ENCODE measurements at regions not wholly inside any gene's neighbourhood (a gene's known extent, or its start where the extent isn't known, plus 50 kb on each side); places are given as distances from the start of the nearest gene placed in this dataset.
"Not testable (repeated sequence)": the region's sequence is repeated elsewhere in the genome, so short reads cannot be mapped to it uniquely, and the experiment has no call there.

GRCh38 chr13:66237411-66238062, 992.6 kb downstream of the PCDH9 start:
- DNase-seq (ENCODE audit: low spot score), result no peak

GRCh38 chr13:66234159-66234558, 996.0 kb downstream of the PCDH9 start:
- no peak for DNase-seq (ENCODE audit: low spot score)

- not testable (repeated sequence) for DNase-seq (ENCODE audit: low spot score)
These were observed 998.2 kb downstream of the PCDH9 start for GRCh38 chr13:66231958-66232357.

GRCh38 chr13:66225072-66225471, 1005.1 kb downstream of the PCDH9 start:
- no peak for DNase-seq (ENCODE audit: low spot score)

GRCh38 chr13:66224663-66225062, 1005.5 kb downstream of the PCDH9 start:
- DNase-seq (ENCODE audit: low spot score), result no peak

GRCh38 chr13:66222926-66223325, 1007.2 kb downstream of the PCDH9 start:
- no peak for DNase-seq (ENCODE audit: low spot score)

GRCh38 chr13:66222127-66222526, 1008.0 kb downstream of the PCDH9 start:
- DNase-seq (ENCODE audit: low spot score), result no peak

- no peak for DNase-seq (ENCODE audit: low spot score)
These were observed 1010.6 kb downstream of the PCDH9 start for GRCh38 chr13:66219506-66219905.

- DNase-seq (ENCODE audit: low spot score), result no peak
These were observed 1011.6 kb downstream of the PCDH9 start for GRCh38 chr13:66218583-66218982.

- DNase-seq (ENCODE audit: low spot score), result no peak
These were observed 1013.4 kb downstream of the PCDH9 start for GRCh38 chr13:66216728-66217127.

GRCh38 chr13:66214467-66214866, 1015.7 kb downstream of the PCDH9 start:
- no peak for DNase-seq (ENCODE audit: low spot score)

- DNase-seq (ENCODE audit: low spot score), result no peak
These were observed 1017.6 kb downstream of the PCDH9 start for GRCh38 chr13:66212511-66212910.

GRCh38 chr13:66210677-66211076, 1019.5 kb downstream of the PCDH9 start:
- no peak for DNase-seq (ENCODE audit: low spot score)

GRCh38 chr13:66208589-66208988, 1021.5 kb downstream of the PCDH9 start:
- DNase-seq (ENCODE audit: low spot score), result no peak

GRCh38 chr13:66207610-66208009, 1022.5 kb downstream of the PCDH9 start:
- no peak for DNase-seq (ENCODE audit: low spot score)

- DNase-seq (ENCODE audit: low spot score), result no peak
These were observed 1024.3 kb downstream of the PCDH9 start for GRCh38 chr13:66205807-66206206.

GRCh38 chr13:66200555-66200954, 1029.6 kb downstream of the PCDH9 start:
- no peak for DNase-seq (ENCODE audit: low spot score)

GRCh38 chr13:66195238-66195637, 1034.9 kb downstream of the PCDH9 start:
- DNase-seq (ENCODE audit: low spot score), result no peak

GRCh38 chr13:66189986-66190385, 1040.2 kb downstream of the PCDH9 start:
- no peak for DNase-seq (ENCODE audit: low spot score)

- no peak for DNase-seq (ENCODE audit: low spot score)
These were observed 1049.3 kb downstream of the PCDH9 start for GRCh38 chr13:66180836-66181235.

- DNase-seq (ENCODE audit: low spot score), result no peak
These were observed 1058.2 kb downstream of the PCDH9 start for GRCh38 chr13:66171920-66172319.

- no peak for DNase-seq (ENCODE audit: low spot score)
These were observed 1067.7 kb downstream of the PCDH9 start for GRCh38 chr13:66162470-66162869.

GRCh38 chr13:66159511-66159910, 1070.6 kb downstream of the PCDH9 start:
- DNase-seq (ENCODE audit: low spot score), result no peak

GRCh38 chr13:66154976-66155375, 1075.2 kb downstream of the PCDH9 start:
- DNase-seq (ENCODE audit: low spot score), result no peak

- DNase-seq (ENCODE audit: low spot score), result no peak
These were observed 1075.8 kb downstream of the PCDH9 start for GRCh38 chr13:66154354-66154753.

Data from SW480 (cell line).